ENCODE measurements at regions not wholly inside any gene's neighbourhood (a gene's known extent, or its start where the extent isn't known, plus 50 kb on each side); places are given as distances from the start of the nearest gene placed in this dataset.

GRCh38 chrX:150303386-150304097 is 59.6 kb upstream of the MAMLD1 start:
- TF ChIP-seq CBX2 (IDR thresholded peaks at IDR 0.05; ENCODE audit: insufficient read depth, low read length, poor library complexity, severe bottlenecking) (no peak), RFX5 (IDR thresholded peaks at IDR 0.05; ENCODE audit: low read depth, low read length) (no peak), ZBTB8A (IDR thresholded peaks at IDR 0.05; ENCODE audit: partially characterized antibody) (no peak), ZC3H11A (IDR thresholded peaks at IDR 0.05; ENCODE audit: low read depth, low read length) (no peak), MEF2A (IDR thresholded peaks at IDR 0.05; ENCODE audit: control insufficient read depth, low read depth, low read length) (no peak), SMARCC2 (IDR thresholded peaks at IDR 0.05; ENCODE audit: low read depth) (no peak), IRF1 (CRISPR knock-in tag; IDR thresholded peaks at IDR 0.05; ENCODE audit: borderline replicate concordance) (no peak), TARDBP (IDR thresholded peaks at IDR 0.05) (no peak), CTCF (IDR thresholded peaks at IDR 0.05 in 2 of 3, conservative IDR thresholded peaks at IDR 0.05 in 1 of 3; ENCODE audit: insufficient read depth in 2 of 3, low read depth in 1 of 3, low read length in 3 of 3) (no peak)

All from K562 (cell line).